H54 (cell line): ENCODE measurements at regions not wholly inside any gene's neighbourhood (a gene's known extent, or its start where the extent isn't known, plus 50 kb on each side); places are given as distances from the start of the nearest gene placed in this dataset.

ENCODE experiments used
- DNase-seq: peaks from one replicate; pipeline ENCODE4 v3.0.0; 2011; ENCODE audit warnings: low spot score, mixed read lengths; ENCODE audit not compliant: insufficient read length
- FAIRE-seq: peaks from 3 replicates; lab custom pipeline; 2011; peaks lifted over from hg19 to GRCh38; lab: Jason Lieb, UNC
- POLR2A ChIP-seq: IDR thresholded peaks from 2 replicates; pipeline ENCODE4 v1.6.1; 2011; ENCODE audit warnings: low read depth, mild to moderate bottlenecking, low read length

DNA sequence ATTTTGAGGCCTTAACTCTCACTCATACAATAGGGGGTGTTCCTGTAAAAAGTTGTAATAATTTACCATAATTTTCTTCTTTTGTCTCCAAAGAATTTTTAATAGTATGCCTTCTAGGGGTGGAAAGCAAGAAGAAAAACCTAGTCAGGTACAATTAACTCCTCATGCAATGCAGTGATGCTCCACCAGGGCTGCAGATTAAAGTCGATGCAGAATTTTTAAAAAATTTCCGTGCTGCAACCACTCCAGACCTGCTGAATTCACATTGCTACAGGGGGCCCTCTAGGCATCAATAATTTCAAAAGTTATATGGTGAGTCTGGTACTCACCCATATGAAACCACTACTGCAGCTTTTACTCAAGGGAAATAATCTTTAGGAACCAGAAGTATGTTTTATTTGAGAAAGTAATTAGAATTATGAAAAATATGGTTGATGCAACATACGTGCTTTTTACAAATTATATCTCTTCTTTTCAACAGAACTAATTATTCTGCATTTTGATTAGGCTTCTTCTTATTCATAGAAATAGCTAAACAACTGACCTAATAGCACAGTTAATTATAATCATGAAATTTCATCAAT lies 353.2 kb downstream of the BCAT1 start:
- no peak for TF ChIP-seq POLR2A
- DNase-seq (no peak), FAIRE-seq (no peak)

DNA sequence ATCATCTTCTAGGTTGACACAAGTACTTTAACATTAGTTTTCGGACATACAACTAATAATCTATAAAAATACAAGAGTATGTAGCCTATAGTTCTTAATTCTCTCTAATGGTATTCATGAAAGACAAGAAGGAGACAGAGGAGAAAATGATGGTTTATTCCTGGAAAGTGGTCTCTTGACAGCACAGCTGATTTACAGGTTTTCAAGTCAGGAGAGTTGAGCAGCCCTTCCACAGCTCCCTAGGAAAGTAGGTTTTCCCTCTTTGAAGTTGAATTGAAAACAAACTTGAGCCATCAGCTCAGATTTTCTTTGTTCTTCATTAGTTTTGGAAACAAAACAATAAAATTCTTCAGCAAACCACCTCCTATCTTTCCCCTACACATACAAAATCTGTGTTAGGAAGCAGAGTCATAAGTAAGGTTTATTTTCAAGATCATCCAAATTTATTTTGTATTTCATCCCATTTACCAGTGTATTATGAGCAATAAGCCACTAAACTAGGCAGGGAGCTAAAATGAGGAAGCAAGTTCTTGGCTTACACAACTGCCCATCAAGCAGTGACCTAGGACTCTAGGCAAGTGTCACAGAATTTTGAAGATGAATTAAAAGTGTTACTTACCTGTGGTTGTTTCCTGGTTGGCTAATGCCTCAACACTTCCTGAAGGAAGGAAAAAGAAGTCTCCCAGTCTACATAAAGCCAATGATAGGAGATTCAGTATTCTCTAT lies 357.0 kb downstream of the BCAT1 start:
- DNase-seq: no peak
- no peak for FAIRE-seq

DNA sequence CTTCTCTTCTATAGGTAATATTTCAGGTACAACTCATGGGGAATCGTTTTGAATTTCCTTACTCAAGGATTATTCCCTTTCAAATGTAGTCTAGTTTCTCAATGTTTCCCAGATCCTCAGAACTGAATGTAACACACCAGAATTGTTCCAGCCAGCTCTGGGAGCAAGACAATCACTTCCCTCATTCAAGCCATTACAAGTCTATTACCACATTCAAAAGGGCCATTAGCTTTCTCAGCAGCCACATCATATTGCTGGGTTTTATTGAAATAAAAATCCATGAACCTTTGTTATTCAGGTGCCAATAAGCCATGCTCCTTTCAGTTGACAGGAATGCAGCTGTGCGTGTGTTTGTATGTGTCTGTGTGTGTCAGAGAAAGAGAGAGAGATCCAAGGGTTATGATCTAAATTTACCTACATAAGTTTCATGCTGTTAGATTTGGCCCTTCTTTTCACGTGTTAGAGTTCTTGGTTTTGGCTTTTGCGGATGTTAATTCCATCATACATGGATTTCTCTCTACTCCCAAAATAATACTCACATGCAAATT lies 357.7 kb downstream of the BCAT1 start:
- DNase-seq: no peak
- no peak for TF ChIP-seq POLR2A
- FAIRE-seq: no peak

More for the DNA sequence above, 357.0 kb downstream of the BCAT1 start:
- no peak for TF ChIP-seq POLR2A

DNA sequence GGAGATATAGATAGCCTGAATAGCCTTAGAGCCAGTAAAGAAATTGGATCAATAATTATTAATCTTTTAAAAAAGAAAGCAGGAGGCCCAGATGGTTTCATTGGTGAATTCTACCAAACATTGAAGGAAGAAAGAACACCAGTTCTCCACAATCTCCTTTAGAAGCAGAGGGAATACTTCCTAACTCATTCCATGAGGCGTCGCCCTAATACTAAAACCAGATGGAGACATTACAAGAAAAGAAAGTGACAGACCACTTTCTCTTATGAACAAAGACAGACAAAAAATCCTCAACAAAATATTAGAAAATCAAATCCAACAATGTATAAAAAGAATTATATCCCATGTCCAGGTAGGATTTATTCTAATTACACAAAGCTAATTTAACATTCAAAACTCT lies 362.6 kb downstream of the BCAT1 start:
- TF ChIP-seq POLR2A: no peak
- DNase-seq (no peak), FAIRE-seq (no peak)

DNA sequence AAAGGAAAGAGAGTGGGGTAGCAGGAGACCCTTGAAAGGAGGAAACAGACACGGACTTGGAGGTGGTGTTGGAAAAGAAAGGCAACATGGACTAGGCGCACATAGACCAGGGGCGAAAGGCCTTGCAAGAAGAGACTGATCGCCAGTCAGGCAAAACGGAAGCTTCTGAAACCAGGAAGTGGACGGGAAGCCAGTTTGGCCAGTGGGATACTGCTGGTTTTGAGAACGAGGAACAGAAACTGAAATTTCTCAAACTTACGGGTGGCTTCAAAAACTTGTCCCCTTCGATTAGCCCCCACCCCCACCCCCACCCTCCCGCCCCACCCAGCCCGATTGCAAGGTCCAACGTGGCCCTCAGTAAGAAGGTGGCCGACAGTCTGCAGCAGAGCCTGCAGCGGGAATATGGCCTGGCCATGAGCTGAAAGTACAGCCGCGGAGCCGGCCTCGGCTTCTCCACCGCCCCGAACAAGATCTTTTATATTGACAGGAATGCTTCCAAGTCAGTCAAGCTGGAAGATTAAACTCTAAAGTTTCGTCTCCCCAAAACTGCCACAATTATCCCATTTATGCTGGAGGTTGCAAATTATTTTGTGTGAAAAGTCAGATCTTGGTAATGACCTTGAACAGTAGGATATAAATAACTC lies 364.7 kb downstream of the BCAT1 start:
- no peak for TF ChIP-seq POLR2A
- no peak for FAIRE-seq
- no peak for DNase-seq

DNA sequence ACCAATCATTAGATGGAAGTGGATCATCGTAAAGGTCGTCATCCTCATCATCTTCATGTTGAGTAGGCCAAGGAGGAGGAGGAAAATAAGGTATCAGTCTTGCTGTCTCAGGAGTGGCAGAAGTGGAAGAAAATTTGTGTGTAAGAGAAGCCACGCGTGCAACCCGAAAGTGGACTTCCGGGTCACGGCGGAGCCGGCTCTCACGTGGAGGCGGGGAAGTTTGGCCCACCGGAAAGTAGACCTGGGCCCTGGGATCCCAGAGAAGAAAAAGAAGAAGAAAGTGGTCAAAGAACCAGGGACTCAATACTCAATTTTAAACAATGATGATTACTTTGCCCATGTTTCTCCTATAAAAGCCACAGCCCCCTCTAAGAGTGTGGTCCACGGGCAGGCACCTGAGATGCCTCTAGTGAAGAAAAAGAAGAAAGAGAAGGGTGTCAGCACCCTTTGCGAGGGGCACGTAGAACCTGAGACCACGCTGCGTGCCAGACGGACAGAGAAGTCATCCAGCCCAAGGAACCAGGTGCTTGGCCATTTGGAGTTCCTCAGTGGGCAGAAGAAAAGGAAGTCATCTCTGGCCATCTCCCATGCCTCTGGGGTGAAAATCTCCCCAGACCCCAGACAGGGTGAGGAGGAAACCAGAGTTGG lies 365.8 kb downstream of the BCAT1 start:
- DNase-seq: no peak
- no peak for TF ChIP-seq POLR2A
- no peak for FAIRE-seq

DNA sequence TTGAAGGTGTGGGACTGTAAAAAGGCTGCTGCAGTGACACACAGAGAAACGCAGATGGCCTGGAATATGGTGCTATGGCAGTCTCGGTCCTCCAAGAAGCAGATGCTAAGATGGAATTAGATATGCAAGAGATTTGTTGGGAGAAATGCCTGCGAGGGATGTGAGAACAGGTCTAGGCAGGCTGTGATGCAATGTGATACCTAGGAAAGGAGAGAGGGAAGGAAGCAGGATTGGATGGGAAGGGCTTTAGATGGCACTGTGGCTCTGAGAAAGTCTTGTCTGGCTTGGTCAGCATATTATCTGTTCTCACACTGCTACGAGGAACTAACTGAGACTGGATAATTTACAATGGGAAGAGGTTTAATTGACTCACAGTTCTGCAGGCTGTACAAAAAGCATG lies 374.4 kb downstream of the BCAT1 start:
- FAIRE-seq: no peak

DNA sequence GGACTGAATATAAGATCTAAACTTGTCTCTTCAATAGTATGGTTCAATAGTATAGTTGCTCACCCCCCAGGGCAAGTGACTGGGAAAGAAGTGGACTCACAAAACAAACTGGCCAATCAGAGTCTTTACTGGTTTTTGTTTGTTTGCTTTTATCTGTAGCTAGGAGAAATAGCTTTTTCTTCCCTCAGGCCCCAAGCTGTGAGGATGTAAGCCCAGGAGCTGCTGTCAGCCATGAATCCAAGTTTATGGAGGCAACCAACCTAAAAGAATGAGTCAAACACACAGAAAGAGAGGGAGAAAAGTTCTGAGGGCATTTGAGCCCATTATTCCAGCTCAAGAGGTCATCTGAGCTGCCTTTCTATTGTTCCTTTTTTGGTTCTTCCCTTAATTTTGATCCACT lies 375.3 kb downstream of the BCAT1 start:
- FAIRE-seq: no peak
- DNase-seq: no peak
- no peak for TF ChIP-seq POLR2A

More for the DNA sequence above, 374.4 kb downstream of the BCAT1 start:
- no peak for TF ChIP-seq POLR2A
- no peak for DNase-seq

DNA sequence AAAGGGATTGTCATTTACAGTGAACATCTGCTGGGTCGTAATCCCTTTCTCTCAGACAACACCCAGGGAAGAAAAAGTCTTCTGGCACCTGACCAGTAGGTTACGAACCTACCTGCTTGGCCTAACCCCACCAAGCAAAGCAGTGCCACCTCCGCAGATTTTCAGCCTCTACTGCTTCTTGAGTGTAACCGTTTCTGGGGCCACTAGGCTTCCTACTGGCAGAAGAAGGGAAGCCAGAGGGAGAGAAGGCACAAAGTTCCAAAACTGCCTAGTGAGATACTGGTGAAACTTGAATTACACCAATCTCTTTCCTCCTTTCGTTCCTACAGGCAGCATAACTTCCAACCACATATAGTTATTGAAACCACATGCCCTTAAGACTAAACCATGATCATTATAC lies 383.6 kb downstream of the BCAT1 start:
- DNase-seq (no peak), FAIRE-seq (no peak)
- TF ChIP-seq POLR2A: no peak

DNA sequence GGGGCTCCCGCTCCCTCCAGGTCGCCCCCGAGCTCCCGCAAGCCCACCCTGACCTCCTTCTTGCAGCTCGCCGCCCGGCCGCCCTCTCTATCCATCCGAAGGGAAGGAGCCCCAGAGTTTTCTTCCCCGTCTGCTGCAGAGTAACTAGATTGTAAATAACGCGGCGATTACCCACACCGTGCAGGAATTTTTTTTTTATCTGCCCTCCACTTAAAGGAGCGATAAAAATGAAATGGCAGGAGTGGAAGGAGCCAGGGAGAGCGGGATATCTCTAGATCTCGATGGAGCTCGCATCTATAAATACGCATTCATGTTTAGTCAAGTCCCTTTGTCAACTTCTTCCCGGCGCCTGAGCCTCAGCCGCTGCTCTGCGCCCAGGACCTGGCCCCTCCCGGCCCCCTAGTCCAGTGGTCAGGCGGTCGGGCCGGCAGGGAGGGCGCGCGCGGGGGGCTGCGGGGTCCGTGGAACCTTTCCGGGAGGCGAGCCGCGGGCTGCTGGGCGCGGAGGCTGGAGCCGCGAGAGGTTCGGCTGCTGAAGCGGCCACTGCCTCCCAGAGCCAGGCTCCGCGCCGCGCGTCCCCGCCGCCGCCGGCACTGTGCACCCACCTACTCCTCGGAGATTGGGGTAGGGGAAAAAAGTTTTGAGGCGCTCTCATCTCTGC lies 386.0 kb downstream of the BCAT1 start:
- DNase-seq (peak; percentile 14), FAIRE-seq (no peak)
- TF ChIP-seq POLR2A: no peak

DNA sequence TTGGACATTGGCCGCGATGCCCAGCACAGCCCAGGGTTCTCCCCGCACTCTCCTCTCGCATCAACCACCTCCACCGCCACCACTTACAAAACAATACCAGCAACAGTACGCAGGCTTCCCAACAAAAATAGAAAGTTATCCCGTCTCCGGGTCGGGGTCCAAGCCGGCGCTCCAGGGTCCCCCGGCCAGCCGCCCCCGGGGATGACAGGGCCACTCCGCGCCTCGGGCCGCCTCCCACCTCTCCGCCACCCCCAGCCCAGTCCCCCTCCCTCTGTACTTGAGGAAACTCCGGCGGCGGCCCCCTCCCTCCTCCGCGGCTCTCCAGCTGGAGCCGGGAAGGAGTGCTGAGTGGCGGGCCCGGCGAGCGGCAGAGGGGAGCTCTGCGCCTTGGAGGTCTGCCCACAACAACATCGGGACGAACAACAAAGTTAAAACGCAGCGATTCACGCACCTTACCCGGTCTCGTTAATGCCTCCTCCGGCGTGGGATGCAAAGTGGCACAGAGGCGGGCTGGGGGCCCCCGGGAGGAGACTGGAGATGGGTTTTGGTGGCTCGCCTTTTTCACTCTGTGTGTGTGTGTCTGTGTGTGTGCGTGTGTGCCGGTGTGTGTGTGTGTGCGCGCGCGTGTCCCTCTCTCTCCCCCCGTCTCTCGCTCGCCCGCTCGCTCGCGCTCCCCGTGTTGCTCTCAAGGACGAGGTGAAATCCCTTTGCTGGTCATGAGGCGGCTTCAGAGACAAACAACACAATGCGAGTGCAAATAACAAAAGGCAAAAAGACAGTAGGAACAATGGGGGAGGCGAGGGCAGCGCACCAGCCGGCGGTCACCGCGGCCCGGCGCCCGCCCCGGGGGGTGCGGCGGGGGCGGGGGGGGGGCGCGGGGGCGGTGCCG lies 386.8 kb downstream of the BCAT1 start:
- FAIRE-seq (no peak), DNase-seq (no peak)
- TF ChIP-seq POLR2A: no peak

DNA sequence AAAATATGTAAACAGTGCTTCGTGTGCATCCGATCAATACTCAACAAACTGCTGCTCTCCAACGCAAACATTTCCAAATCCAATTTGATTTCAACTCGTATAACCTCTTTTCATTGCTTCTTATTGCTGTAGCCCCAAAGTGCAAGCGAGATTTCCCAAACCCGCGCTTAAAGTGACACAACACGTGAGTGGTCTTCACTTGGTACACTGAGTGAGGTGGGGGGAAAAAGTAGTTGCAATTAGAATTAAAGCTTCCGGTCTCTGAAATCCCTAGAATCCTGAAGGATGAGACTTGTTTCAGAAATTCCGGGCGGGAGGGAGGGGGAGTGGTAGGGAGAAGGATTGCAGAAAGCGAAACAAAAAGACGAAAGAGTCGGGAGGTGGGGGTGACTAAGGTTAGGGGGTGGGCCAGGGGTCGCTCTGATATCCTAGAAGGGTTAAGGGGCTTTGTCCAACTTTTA lies 387.5 kb downstream of the BCAT1 start:
- DNase-seq (no peak), FAIRE-seq (no peak)
- TF ChIP-seq POLR2A: no peak
